Body of pancreas (tissue), 4 donors: ENCODE measurements at regions not wholly inside any gene's neighbourhood (a gene's known extent, or its start where the extent isn't known, plus 50 kb on each side); places are given as distances from the start of the nearest gene placed in this dataset.

Experiments used
- CTCF ChIP-seq, 7 experiments: fragments of 450-650 bp in 4 of 7; fragments of 200-600 bp in 3 of 7; sonication (generic) in 3 of 7; IDR thresholded peaks; one replicate each; pipeline ENCODE4 v1.5.1; 2016 to 2019; ENCODE audit warnings: antibody characterized with exemption in 7 of 7
- POLR2A ChIP-seq, 3 donors: fragments of 450-650 bp; IDR thresholded peaks; one replicate each; pipeline ENCODE4 v1.6.1; 2016; ENCODE audit warnings: antibody characterized with exemption in 3 of 3, mild to moderate bottlenecking in 2 of 3

- TF ChIP-seq CTCF (IDR thresholded peaks at IDR 0.05) (no peak), POLR2A (IDR thresholded peaks at IDR 0.05) (no peak)
Observed at GRCh38 chr6:30424549-30424948, 64.8 kb upstream of the HLA-E start.
